ENCODE measurements at regions not wholly inside any gene's neighbourhood (a gene's known extent, or its start where the extent isn't known, plus 50 kb on each side); places are given as distances from the start of the nearest gene placed in this dataset.
"Not testable (repeated sequence)": the region's sequence is repeated elsewhere in the genome, so short reads cannot be mapped to it uniquely, and the experiment has no call there.

DNA sequence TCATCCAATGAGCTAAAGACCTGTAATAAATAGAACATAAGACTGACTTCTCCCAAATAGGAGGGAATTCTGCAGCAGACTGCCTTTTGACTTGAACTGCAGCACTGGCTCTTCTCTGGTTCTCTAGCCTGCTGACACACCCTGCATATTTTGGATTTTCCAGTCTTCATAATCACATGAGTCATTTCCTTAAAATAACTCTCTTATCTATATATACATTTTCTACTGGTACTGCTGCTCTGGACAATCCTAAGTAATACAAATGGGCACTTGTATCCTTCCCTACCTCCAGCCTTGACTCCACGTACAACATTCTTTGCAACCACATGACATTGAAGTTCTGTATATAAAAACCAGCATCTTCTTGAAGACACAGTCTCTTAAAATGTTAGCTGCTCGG lies 429.4 kb upstream of the TMPRSS15 start:
- DNase-seq: no peak

- not testable (repeated sequence) for DNase-seq
Observed at GRCh38 chr21:18834121-18834520, 430.5 kb upstream of the TMPRSS15 start.

DNA sequence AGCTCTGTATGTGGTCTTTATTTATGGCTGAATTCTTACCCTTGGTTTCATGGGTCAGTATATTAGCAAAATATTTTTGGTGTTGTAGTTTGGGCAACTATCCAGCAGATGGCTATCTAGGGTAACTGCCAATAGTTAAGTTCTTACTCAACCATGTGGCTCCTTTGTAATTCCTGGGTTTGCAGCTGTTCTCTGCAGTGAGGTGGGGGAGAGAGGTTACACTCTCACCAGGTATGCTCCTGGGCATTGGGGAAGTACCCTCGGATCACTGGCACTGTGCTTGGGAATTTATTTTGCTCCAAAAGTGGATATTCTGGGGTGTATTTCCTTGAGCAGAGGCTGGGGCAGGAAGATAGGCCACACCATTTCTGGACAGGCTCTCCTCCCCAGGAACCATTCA lies 436.7 kb upstream of the TMPRSS15 start:
- no peak for DNase-seq

DNA sequence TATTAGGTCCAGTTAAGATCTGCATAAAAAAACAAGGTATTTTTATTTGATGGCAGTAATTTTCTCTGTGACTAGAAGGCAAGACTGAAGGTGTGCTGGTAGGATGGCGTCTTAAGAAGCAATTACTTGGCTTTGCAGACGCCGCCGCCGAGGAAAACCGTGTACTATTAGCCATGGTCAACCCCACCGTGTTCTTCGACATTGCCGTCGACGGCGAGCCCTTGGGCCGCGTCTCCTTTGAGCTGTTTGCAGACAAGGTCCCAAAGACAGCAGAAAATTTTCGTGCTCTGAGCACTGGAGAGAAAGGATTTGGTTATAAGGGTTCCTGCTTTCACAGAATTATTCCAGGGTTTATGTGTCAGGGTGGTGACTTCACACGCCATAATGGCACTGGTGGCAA lies 454.0 kb upstream of the TMPRSS15 start:
- not testable (repeated sequence) for DNase-seq

DNA sequence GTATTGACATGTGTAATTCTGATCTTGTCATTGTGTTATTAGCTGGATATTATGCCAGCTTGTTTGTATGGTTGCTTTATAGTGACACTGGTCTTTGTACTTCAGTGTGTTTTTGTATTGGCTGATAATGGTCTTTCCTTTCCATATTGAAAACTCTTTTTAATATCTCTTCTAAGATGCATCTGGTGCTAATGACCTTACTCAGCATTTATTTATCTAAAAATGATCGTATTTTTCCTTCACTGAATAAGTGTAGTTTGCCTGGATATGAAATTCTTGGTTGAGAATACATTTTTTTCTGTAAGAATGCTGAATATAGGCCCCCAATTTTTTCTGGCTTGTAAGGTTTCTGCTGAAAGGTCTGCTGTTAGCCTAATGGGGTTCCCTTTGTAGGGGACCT lies 465.5 kb upstream of the TMPRSS15 start:
- no peak for DNase-seq

DNA sequence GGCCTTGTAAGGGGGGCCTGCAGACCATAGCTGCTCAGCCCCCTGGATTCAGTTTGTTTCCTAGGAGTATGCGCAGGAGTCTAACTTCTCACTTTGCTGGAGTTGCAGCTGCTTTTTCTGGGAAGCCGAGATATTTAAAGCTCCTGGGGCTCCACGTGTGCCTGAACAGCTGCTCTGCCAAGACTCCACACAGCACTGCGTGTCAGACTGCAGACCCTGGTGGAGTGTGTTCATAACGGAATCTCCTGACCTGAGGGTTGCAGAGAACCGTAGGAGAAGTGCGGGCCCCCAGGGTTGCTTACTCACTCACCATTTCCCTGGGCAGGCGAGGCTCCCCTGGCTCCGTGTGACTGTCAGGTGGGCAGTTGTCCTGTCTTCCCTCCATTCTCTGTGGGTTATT lies 474.3 kb upstream of the TMPRSS15 start:
- peak; percentile 71 for DNase-seq

GRCh38 chr21:18887922-18888602 lies 484.5 kb upstream of the TMPRSS15 start:
- DNase-seq: no peak

GRCh38 chr21:18893406-18893805 lies 489.8 kb upstream of the TMPRSS15 start:
- no peak for DNase-seq

DNA sequence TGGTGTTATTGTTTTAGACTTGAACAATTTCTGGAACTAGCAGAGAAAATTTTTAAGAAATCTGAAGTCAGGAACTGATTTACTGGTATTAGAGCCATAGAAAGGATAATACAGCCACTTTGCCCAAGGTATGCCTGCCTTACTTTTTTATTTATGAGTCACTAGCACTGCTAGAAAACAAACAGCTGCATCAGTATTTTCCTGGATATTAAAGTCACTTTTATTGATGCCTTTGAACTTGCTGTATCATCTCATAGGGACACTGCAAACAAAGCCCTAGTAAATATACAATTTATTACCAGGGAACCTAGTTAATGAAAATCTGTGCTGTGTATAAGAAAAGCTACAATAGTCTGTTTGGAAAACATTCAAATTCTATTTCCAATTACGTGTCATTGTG lies 490.8 kb upstream of the TMPRSS15 start:
- no peak for DNase-seq

- no peak for DNase-seq
Observed at GRCh38 chr21:18899261-18899660, 495.7 kb upstream of the TMPRSS15 start.

GRCh38 chr21:18902660-18903059 lies 499.1 kb upstream of the TMPRSS15 start:
- no peak for DNase-seq

DNA sequence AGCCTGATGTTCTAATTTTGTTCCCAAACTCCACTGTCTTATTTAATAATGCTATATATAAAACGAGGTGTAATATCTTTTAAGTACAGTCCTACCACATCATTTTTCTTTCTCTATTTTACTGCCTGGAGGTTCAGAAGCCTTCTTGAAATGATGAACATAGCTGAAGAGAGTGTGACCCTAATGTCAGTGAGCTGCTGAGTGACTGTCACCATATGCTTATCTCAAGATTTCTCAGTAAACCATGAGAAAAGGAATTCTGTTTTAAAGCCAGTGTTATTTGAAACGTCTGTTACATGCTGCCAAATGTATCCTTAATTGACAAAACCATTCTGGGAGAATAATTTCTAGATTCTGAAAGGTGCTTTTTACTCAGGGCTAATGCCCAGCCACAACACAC lies 503.5 kb upstream of the TMPRSS15 start:
- DNase-seq: no peak

GRCh38 chr21:18908641-18909040 lies 505.1 kb upstream of the TMPRSS15 start:
- DNase-seq: no peak

DNA sequence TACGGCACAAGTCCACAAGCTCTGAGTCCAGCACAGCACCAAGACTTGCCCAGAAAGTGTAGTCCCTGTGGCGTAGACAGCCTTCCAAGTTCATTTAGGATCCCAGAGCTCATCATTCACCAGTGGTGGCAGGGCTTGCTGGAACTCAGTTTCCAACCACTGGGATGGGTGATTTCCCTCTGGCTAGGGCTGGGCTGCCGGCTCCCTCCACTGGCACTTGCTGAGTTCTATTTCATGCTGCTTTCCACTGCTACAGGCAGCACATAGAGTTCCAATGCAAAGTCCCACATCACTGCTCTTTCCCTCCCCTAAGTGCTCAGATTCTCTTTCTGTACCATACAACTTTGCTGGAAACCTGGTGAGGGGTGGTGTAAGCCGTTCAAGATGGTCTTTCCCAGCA lies 510.3 kb upstream of the TMPRSS15 start:
- DNase-seq: no peak

DNA sequence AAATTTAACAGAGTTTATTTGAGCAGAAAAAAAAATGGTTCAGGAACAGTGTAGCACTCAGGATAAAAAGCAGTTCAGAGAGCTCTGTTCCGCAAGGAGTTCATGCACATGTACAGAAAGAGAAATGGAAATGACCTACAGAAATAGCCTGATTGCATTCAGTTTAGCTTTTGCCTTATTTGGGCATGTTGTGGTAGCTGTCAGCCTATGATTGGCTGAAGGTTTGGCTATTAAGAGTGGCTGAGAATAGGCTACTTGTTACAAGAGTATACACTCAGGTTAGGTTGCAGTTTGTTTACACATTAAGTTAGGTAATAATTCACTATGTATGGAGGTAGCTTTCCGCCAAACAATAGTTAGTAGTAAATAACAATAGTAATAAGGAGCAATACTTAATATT lies 511.0 kb upstream of the TMPRSS15 start:
- no peak for DNase-seq

- no peak for DNase-seq
Observed at GRCh38 chr21:18917622-18918021, 514.0 kb upstream of the TMPRSS15 start.

DNA sequence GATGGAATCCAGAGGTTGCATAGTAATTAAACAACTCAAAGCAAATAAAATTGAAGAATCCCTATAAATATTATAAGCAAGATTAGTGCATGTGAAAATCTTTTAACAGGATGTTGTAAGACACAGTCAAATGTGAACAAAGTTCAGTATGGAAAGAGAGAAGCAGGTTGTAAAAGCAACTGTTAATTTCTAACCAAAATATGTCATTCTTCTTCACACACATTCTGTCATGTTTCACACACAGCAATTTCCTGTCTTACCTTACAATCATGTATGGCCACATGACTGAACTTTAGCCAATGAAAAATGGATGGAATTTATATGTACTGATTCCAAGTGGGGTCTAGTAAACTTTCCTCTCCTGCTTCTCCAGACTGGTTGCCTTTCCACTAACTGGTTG lies 527.7 kb upstream of the TMPRSS15 start:
- DNase-seq: no peak

DNA sequence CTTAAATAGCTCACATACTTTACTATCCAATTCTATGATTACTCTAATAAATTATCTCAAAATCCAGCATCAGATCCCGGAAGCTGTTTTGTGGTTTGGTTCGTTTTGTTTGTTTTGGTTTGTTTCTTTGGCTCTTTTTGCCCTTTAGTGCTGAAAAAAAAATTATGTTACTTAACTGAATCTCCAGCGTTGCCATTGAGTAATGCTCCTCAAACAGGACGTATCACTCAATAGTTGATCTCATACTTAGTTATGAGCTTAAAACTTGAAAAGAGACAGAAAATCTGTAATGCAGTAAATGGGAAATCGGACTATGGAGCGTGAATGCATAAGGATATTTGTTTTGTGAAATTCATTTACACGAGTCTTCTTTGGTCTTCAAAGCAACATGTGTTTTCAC lies 533.8 kb upstream of the TMPRSS15 start:
- no peak for DNase-seq

DNA sequence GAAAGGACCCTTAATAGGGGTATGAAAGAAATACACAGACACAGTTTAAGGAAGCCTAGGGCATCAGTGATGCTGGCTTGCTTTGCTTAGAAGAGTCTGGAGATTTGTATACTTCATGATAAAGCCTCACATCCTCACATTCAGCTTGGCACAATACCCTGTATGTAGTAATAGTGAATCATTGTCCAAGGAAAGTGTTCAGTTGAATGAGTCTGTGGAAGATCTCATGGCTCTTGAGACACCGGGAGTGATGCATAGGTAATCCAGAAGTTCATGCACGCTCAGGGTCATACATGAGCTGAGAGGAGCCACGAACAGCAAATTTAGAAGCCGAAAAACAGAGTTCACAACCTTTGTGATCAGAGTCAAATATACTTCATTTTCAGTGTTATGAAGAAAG lies 537.2 kb upstream of the TMPRSS15 start:
- no peak for DNase-seq

- DNase-seq: no peak
Observed at GRCh38 chr21:18950045-18950740, 546.6 kb upstream of the TMPRSS15 start.

DNA sequence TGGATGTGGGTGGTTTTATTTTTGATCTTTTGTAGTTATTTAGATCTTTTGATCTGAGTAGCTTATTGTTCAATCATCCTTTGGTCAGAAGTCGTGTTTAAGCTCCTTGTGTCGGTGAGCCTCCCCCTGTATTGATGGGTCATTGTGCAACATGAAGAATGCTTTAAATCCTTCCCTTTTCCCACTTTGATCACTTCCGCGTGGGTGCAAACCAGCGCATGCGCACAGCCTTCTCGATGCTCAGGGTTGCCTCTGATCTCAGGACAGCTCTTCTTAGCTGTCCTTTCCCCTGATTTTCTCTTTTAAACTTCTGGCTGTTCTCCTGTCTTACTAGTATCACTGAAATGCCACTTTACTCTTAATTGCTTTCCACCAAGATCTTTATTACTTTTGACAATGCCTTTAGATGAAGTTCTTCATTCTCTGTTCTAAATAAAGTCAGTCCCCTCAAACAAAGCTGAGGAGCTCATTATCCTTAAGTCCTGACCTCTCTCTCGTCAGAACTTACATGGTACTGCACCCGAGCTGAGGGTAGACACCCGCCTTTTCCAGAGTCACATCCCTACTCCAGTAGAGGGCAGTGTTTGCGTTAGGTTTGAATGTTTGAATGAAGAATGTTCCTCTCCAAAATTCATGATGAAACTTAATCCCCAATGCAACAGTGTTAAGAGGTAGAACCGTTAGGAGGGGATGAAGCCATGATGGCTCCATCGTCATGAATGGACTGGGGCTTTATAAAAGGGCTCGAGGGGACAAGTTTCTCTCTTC lies 547.9 kb upstream of the TMPRSS15 start:
- no peak for DNase-seq

- DNase-seq: no peak
Observed at GRCh38 chr21:18954441-18954844, 550.9 kb upstream of the TMPRSS15 start.

DNA sequence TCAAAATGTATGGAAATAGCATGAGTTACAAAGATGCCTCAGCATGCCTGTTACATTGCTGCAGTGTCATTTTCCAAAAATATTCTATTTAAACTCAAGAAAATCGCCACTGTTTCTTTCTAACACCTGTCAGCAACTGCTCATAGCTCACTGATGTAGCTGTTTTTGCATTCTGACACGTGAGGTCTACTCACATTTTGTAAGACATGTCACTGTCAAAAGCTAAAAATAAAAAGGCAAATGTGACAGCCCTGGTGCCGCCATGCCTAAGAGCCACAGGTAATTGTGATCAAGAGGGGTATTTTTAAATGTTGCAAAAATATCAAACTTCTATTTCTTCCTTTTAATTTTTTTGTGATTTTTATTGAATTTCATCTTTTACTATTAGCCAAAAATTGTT lies 556.2 kb upstream of the TMPRSS15 start:
- no peak for DNase-seq

GRCh38 chr21:18960306-18960705 lies 556.7 kb upstream of the TMPRSS15 start:
- no peak for DNase-seq
